BJ (cell line): ENCODE measurements at regions not wholly inside any gene's neighbourhood (a gene's known extent, or its start where the extent isn't known, plus 50 kb on each side); places are given as distances from the start of the nearest gene placed in this dataset.

Experiments
- CTCF ChIA-PET: fragments of 350-600 bp; formaldehyde crosslinking; extraction: SDS; loops from one replicate; lab custom pipeline; 2021; ENCODE audit warnings: antibody characterized with exemption, inconsistent platforms; lab: Yijun Ruan, JAX
- POLR2A ChIA-PET: fragments of 300-600 bp; sonication (Branson Sonifier 250); formaldehyde crosslinking; extraction: SDS; loops from one replicate; lab custom pipeline; 2021; ENCODE audit warnings: antibody characterized with exemption; lab: Charles Lee
- DNase-seq: peaks from one replicate; pipeline ENCODE4 v3.0.0-alpha.2; 2011; ENCODE audit warnings: low read depth
- H3K27me3 ChIP-seq: 2 replicates; pipeline ENCODE4 v1.6.0; 2011; ENCODE audit warnings: low read length; ENCODE audit not compliant: control insufficient read depth, insufficient read depth
- H3K36me3 ChIP-seq: 2 replicates; pipeline ENCODE4 v1.5.1; 2011; ENCODE audit warnings: low read length; ENCODE audit not compliant: control insufficient read depth, insufficient read depth
- H3K4me3 ChIP-seq: 2 replicates; pipeline ENCODE4 v1.5.1; 2011; ENCODE audit warnings: low read depth, mild to moderate bottlenecking, control low read depth, low read length
- TF ChIP-seq, protein P1 (sequence below): IDR thresholded peaks from 2 replicates; pipeline ENCODE4 v1.5.1; 2011; ENCODE audit warnings: low read depth, mild to moderate bottlenecking, control low read depth, inconsistent platforms, low read length, moderate library complexity; ENCODE audit not compliant: insufficient read depth

DNA sequence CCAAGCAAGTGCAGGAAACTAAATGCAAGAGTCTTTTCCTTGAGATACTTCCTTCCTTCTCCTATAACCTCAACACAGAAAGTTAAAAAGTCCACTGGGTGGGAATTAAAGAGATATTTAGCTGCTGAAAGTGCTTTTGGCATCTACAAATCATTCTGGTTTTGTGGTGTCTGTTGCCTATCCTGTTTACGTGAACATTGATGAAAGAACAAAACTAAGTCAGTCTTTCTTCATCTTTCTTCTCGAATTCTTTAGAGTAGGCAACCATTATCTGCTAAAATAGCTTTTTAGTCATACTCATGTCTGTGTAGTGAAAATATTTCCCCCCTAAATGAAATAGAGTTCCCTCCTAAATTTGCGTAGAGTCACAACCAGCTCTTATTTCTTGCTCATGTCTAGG, 838.6 kb downstream of the GATA3 start:
- Histone ChIP-seq H3K4me3 (no peak overlapping the region), H3K27me3 (no peaks in the 10 kb centered on the region), H3K36me3 (no peaks in the 10 kb centered on the region)
- TF ChIP-seq, protein P1, sequence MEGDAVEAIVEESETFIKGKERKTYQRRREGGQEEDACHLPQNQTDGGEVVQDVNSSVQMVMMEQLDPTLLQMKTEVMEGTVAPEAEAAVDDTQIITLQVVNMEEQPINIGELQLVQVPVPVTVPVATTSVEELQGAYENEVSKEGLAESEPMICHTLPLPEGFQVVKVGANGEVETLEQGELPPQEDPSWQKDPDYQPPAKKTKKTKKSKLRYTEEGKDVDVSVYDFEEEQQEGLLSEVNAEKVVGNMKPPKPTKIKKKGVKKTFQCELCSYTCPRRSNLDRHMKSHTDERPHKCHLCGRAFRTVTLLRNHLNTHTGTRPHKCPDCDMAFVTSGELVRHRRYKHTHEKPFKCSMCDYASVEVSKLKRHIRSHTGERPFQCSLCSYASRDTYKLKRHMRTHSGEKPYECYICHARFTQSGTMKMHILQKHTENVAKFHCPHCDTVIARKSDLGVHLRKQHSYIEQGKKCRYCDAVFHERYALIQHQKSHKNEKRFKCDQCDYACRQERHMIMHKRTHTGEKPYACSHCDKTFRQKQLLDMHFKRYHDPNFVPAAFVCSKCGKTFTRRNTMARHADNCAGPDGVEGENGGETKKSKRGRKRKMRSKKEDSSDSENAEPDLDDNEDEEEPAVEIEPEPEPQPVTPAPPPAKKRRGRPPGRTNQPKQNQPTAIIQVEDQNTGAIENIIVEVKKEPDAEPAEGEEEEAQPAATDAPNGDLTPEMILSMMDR: no peak
- no peak for DNase-seq
- ChIA-PET POLR2A (no interaction called here), CTCF (no interaction called here)

DNA sequence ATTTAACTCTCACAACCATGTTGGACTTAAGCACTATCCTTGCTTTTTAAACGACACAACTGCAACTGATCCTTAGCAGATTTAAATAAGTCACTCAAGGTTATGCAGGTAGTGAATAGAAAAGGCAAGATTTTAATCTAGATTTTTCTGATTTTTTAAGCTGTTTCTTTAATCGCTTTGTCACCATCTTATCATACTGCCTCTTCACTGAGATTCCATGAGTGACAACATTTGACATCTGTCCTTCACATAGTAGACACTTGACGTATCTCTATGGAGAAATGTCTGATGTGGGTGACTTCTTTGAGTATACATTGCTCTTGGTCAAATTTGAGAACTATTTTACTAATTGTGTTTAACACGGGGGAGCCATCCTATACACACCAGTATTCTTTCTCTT, 839.7 kb downstream of the GATA3 start:
- CTCF ChIA-PET: no interaction called here
- Histone ChIP-seq H3K36me3 (no peaks in the 10 kb centered on the region), H3K27me3 (no peaks in the 10 kb centered on the region), H3K4me3 (no peak overlapping the region)
- no peak for DNase-seq
- TF ChIP-seq, protein P1: no peak
- POLR2A ChIA-PET: no interaction called here

DNA sequence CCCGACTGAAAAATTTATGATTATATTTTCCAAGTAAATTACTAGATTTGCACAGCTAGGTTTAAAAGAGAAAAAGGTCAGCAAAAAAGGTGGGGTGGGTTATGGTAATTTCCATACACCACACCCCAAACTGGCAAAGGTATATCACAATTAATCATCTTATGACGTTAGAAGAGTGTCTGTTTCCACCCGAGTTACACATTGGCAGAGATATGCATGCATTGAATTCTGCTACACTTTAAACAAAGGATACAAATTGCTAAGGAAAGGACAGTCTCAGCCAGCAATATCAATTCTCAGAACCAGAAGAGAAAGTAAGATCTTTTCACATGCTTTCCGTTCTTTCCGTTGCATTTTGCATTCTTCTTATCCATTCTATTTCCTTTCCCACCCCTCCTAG, 843.3 kb downstream of the GATA3 start:
- ChIA-PET CTCF (no interaction called here), POLR2A (no interaction called here)
- DNase-seq: no peak
- Histone ChIP-seq H3K27me3 (no peaks in the 10 kb centered on the region), H3K4me3 (no peak overlapping the region), H3K36me3 (no peaks in the 10 kb centered on the region)
- TF ChIP-seq, protein P1: no peak

DNA sequence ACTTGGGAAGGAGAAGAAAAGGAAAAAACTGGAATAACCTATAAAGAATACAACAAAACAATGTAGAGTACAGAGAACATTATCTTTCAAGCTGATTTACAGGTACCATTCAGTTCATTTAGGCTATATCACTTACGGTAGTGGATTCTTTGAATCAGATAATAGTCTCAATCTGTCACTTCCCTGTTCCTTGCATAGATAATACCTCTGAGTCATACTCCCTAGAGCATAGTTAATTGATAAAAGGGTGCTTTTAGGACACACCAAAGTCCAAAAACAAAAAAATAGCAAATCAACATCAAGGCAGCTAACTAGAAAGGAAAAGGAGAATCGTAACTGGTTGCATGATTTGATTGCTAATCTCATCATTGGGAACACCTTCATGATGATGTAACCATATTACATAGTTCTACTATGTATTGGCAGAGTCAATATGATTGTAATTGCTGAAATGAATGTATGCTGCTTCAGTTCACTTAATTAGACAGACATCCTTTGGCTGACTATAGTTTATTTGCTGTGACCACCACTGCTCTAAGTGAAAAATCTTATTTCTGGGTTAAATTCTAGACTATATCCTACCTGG, 844.4 kb downstream of the GATA3 start:
- Histone ChIP-seq H3K36me3 (no peaks in the 10 kb centered on the region), H3K27me3 (no peaks in the 10 kb centered on the region), H3K4me3 (no peak overlapping the region)
- ChIA-PET POLR2A (no interaction called here), CTCF (no interaction called here)
- TF ChIP-seq, protein P1: no peak
- no peak for DNase-seq

DNA sequence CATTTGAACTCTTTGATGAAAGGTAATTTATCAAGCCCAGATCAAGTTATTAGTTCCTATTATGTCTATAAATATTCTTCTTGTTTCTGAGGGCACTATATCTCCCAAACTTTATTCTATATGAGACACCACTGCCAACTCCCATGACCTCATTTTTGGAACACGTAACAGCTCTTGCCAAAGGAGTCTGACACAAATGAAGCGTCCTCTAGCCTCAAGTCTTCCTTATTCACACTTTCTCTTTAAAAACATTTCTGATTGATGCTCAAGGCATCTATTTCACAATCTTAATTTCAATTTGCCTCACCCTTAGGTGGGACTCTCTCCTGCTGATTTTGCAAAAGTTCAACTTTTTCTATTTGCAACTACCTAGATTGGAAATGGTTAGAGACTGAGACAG, 848.4 kb downstream of the GATA3 start:
- POLR2A ChIA-PET: no interaction called here
- H3K4me3 ChIP-seq: no peak overlapping the region
- CTCF ChIA-PET: no interaction called here
- no peaks in the 10 kb centered on the region for H3K36me3 ChIP-seq
- H3K27me3 ChIP-seq: no peaks in the 10 kb centered on the region
- TF ChIP-seq, protein P1: no peak
- no peak for DNase-seq
